ENCODE measurements at regions not wholly inside any gene's neighbourhood (a gene's known extent, or its start where the extent isn't known, plus 50 kb on each side); places are given as distances from the start of the nearest gene placed in this dataset.

DNA sequence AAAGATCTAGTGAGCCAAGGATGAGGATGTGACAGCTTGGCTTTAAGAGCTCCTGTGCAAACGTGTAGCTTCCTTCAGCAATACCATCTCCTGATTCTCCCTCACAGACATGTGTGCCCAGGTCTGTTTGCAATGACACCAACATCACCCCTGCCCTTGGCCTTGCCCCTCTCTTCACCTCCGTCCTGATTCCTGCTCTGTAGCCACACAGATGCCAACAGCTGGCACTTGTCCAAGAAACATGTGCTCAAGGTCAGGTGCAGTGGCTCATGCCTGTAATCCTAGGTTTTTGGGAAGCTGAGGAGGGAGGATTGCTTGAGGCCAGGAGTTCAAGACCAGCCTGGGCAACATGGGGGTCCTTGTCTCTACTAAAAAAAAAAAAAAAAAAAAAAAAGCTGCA is 103.8 kb upstream of the CRHR1 start:
- Histone ChIP-seq H2BK20ac (ENCODE audit: low read depth, low read length) (no peak overlapping the region), H4K91ac (ENCODE audit: insufficient read depth, low read depth, low read length) (no peak overlapping the region), H3K23ac (ENCODE audit: low read depth, low read length) (no peak overlapping the region), H2BK5ac (ENCODE audit: low read depth, low read length, poor library complexity, severe bottlenecking) (no peak overlapping the region), H4K8ac (ENCODE audit: low read depth in 2 of 2, low read length in 2 of 2) (no peak overlapping the region), H3K79me1 (ENCODE audit: low read depth in 1 of 2, low read length in 2 of 2) (no peaks in the 10 kb centered on the region), H3K36me3 (ENCODE audit: control insufficient read depth, insufficient read depth, low read length) (no peaks in the 10 kb centered on the region), H2AFZ (replicated peaks; ENCODE audit: low read length, poor library complexity) (no peak overlapping the region), H4K5ac (ENCODE audit: low read depth, low read length) (no peak overlapping the region), H3K4me2 (ENCODE audit: low read depth, low read length) (no peak overlapping the region), H3K9me1 (ENCODE audit: insufficient read depth, low read length) (no peaks in the 10 kb centered on the region), H3K14ac (replicated peaks; ENCODE audit: low read depth, low read length) (no peak overlapping the region), H2AK9ac (replicated peaks; ENCODE audit: low read depth, low read length, poor library complexity) (no peak overlapping the region), H4K20me1 (ENCODE audit: insufficient read depth, low read length) (no peaks in the 10 kb centered on the region), H3K4me3 (ENCODE audit: insufficient read depth, low read depth, low read length) (no peak overlapping the region), H3K9ac (ENCODE audit: low read depth, low read length) (no peak overlapping the region), H3K56ac (ENCODE audit: extremely low read depth, insufficient read depth, low read length) (no peak overlapping the region), H3K4me1 (ENCODE audit: control insufficient read depth, insufficient read depth, low read length) (no peaks in the 10 kb centered on the region), H3K4ac (ENCODE audit: low read depth, low read length) (no peak overlapping the region), H2BK15ac (ENCODE audit: low read depth, low read length) (no peak overlapping the region), H2BK120ac (ENCODE audit: low read depth, low read length) (no peak overlapping the region), H3K18ac (ENCODE audit: low read depth, low read length) (no peak overlapping the region), H2AK5ac (ENCODE audit: low read depth, low read length) (no peak overlapping the region), H3K27me3 (ENCODE audit: control insufficient read depth, insufficient read depth, low read length) (peaks cover 7% of the 10 kb centered on the region), H3K27ac (ENCODE audit: insufficient read depth, low read length) (no peak overlapping the region), H3K9me3 (ENCODE audit: control insufficient read depth, insufficient read depth, low read length) (no peaks in the 10 kb centered on the region; the same call in 1 of the 2 replicates)
- intact Hi-C loops (cut with micrococcal nuclease) (no loop called here), dilution Hi-C loops (cut with HindIII; ENCODE audit: low sequenced_read_pairs, unreplicated experiment) (no loop called here), in situ Hi-C loops (cut with MboI; ENCODE audit: low sequenced_read_pairs) (no loop called here)
- ATAC-seq (ENCODE audit: low read depth) (no peak), DNase-seq (no peak)
- ChIA-PET CTCF (no interaction called here), POLR2A (ENCODE audit: unreplicated experiment) (interaction anchor here (0.6 kb wide), 1 partner anchor 250 kb away, joined by 5 read pairs; no protein-coding TSS in a partner anchor)
- no CpG with 5 or more reads among the region's 2 CpGs for WGBS, 2 experiments (ENCODE audit: extremely low coverage in 2 of 2, insufficient read length in 1 of 2)
- BruUV-seq (replicated peaks): no TSS peak
- TF ChIP-seq, protein P1, sequence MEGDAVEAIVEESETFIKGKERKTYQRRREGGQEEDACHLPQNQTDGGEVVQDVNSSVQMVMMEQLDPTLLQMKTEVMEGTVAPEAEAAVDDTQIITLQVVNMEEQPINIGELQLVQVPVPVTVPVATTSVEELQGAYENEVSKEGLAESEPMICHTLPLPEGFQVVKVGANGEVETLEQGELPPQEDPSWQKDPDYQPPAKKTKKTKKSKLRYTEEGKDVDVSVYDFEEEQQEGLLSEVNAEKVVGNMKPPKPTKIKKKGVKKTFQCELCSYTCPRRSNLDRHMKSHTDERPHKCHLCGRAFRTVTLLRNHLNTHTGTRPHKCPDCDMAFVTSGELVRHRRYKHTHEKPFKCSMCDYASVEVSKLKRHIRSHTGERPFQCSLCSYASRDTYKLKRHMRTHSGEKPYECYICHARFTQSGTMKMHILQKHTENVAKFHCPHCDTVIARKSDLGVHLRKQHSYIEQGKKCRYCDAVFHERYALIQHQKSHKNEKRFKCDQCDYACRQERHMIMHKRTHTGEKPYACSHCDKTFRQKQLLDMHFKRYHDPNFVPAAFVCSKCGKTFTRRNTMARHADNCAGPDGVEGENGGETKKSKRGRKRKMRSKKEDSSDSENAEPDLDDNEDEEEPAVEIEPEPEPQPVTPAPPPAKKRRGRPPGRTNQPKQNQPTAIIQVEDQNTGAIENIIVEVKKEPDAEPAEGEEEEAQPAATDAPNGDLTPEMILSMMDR (conservative IDR thresholded peaks at IDR 0.05; ENCODE audit: low read depth, low read length): no peak
- no peak for TF ChIP-seq CHD1 (IDR thresholded peaks at IDR 0.05; ENCODE audit: low read depth, low read length)
- TF ChIP-seq RFX5 (IDR thresholded peaks at IDR 0.05; ENCODE audit: low read depth, low read length): no peak
